Mucosa of gallbladder (tissue), 1 donor: ENCODE measurements at regions not wholly inside any gene's neighbourhood (a gene's known extent, or its start where the extent isn't known, plus 50 kb on each side); places are given as distances from the start of the nearest gene placed in this dataset.
"Not testable (repeated sequence)": the region's sequence is repeated elsewhere in the genome, so short reads cannot be mapped to it uniquely, and the experiment has no call there.

ENCODE experiments used
- DNase-seq: peaks from one replicate; pipeline ENCODE4 v3.0.0-alpha.2; 2020; ENCODE audit warnings: low spot score
- donor health status: DM: no; HTN: no; CAD: no.

GRCh38 chr9:95732802-95733688 is 142.4 kb upstream of the ERCC6L2 start:
- no peak for DNase-seq

- no peak for DNase-seq
Observed at GRCh38 chr9:95731876-95732275, 143.6 kb upstream of the ERCC6L2 start.

- DNase-seq: no peak
Observed at GRCh38 chr9:95729669-95730368, 145.7 kb upstream of the ERCC6L2 start.

- no peak for DNase-seq
Observed at GRCh38 chr9:95729046-95729445, 146.4 kb upstream of the ERCC6L2 start.

GRCh38 chr9:95727947-95728520 is 147.5 kb upstream of the ERCC6L2 start:
- no peak for DNase-seq

GRCh38 chr9:95726756-95727155 is 148.7 kb upstream of the ERCC6L2 start:
- no peak for DNase-seq

- DNase-seq: no peak
Observed at GRCh38 chr9:95725045-95725444, 150.4 kb upstream of the ERCC6L2 start.

GRCh38 chr9:95724253-95724991 is 151.1 kb upstream of the ERCC6L2 start:
- no peak for DNase-seq

GRCh38 chr9:95722141-95722540 is 153.3 kb upstream of the ERCC6L2 start:
- DNase-seq: no peak

GRCh38 chr9:95721061-95721531 is 154.4 kb upstream of the ERCC6L2 start:
- no peak for DNase-seq

- no peak for DNase-seq
Observed at GRCh38 chr9:95720496-95720895, 155.0 kb upstream of the ERCC6L2 start.

GRCh38 chr9:95719354-95719753 is 156.1 kb upstream of the ERCC6L2 start:
- no peak for DNase-seq

- DNase-seq: no peak
Observed at GRCh38 chr9:95718263-95718662, 157.2 kb upstream of the ERCC6L2 start.

GRCh38 chr9:95715868-95716435 is 159.5 kb upstream of the ERCC6L2 start:
- no peak for DNase-seq

- no peak for DNase-seq
Observed at GRCh38 chr9:95710446-95710845, 165.0 kb upstream of the ERCC6L2 start.

GRCh38 chr9:95696701-95697100 is 178.8 kb upstream of the ERCC6L2 start:
- DNase-seq: no peak

- no peak for DNase-seq
Observed at GRCh38 chr9:95691435-95691834, 174.7 kb upstream of the PTCH1 start.

GRCh38 chr9:95689669-95690068 is 172.9 kb upstream of the PTCH1 start:
- no peak for DNase-seq

- no peak for DNase-seq
Observed at GRCh38 chr9:95684516-95684915, 167.7 kb upstream of the PTCH1 start.

GRCh38 chr9:95680306-95680705 is 163.5 kb upstream of the PTCH1 start:
- not testable (repeated sequence) for DNase-seq

- no peak for DNase-seq
Observed at GRCh38 chr9:95679874-95680273, 163.1 kb upstream of the PTCH1 start.

- DNase-seq: no peak
Observed at GRCh38 chr9:95678759-95679158, 162.0 kb upstream of the PTCH1 start.
